ENCODE measurements at regions not wholly inside any gene's neighbourhood (a gene's known extent, or its start where the extent isn't known, plus 50 kb on each side); places are given as distances from the start of the nearest gene placed in this dataset.

- TF ChIP-seq POLR2A (IDR thresholded peaks at IDR 0.05; ENCODE audit: low read length) (no peak), GATA1 (IDR thresholded peaks at IDR 0.05; ENCODE audit: low read depth, low read length) (no peak)
These were observed 2294.7 kb downstream of the PCDH9 start for GRCh38 chr13:64935441-64935840.
